Astrocyte (in vitro differentiated cells and primary cell): ENCODE measurements at regions not wholly inside any gene's neighbourhood (a gene's known extent, or its start where the extent isn't known, plus 50 kb on each side); places are given as distances from the start of the nearest gene placed in this dataset.
"Not testable (repeated sequence)": the region's sequence is repeated elsewhere in the genome, so short reads cannot be mapped to it uniquely, and the experiment has no call there.

ENCODE experiments used
- EZH2 ChIP-seq: IDR thresholded peaks from 2 replicates; pipeline ENCODE4 v1.6.1; 2012; ENCODE audit warnings: mild to moderate bottlenecking, low read length, inconsistent platforms; ENCODE audit not compliant: insufficient read depth
- TF ChIP-seq, protein P1 (sequence below): IDR thresholded peaks from 2 replicates; pipeline ENCODE4 v1.5.1; 2011; ENCODE audit warnings: low read depth, mild to moderate bottlenecking, inconsistent platforms, low read length, moderate library complexity; ENCODE audit not compliant: insufficient read depth

DNA sequence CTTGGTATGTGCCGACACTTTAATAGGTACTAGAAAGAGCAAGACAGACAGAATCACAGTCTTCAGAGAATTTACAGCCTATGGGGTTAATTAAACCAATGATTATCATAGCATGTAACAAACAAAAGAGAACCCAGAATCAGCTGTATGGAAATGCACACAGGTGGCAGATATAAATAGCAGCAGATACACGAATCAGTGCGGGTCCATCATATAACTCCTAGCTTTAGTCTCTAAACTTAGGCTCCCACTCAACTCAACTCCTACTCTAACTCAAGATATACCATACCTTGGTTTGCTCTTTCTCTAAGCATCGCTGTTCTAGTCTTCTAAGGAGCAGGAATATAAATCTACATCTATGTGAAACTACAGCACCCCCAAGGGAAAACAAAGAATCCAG, 132.0 kb upstream of the NBPF26 start:
- TF ChIP-seq, protein P1, sequence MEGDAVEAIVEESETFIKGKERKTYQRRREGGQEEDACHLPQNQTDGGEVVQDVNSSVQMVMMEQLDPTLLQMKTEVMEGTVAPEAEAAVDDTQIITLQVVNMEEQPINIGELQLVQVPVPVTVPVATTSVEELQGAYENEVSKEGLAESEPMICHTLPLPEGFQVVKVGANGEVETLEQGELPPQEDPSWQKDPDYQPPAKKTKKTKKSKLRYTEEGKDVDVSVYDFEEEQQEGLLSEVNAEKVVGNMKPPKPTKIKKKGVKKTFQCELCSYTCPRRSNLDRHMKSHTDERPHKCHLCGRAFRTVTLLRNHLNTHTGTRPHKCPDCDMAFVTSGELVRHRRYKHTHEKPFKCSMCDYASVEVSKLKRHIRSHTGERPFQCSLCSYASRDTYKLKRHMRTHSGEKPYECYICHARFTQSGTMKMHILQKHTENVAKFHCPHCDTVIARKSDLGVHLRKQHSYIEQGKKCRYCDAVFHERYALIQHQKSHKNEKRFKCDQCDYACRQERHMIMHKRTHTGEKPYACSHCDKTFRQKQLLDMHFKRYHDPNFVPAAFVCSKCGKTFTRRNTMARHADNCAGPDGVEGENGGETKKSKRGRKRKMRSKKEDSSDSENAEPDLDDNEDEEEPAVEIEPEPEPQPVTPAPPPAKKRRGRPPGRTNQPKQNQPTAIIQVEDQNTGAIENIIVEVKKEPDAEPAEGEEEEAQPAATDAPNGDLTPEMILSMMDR, result not testable (repeated sequence)
- TF ChIP-seq EZH2, result not testable (repeated sequence)
